Endothelial cell of umbilical vein (primary cell): ENCODE measurements at regions not wholly inside any gene's neighbourhood (a gene's known extent, or its start where the extent isn't known, plus 50 kb on each side); places are given as distances from the start of the nearest gene placed in this dataset.

Experiments
- BruUV-seq: library from RNA; stranded (reverse); fragments of 400-500 nt; replicated peaks from 2 replicates; lab custom pipeline; 2021; lab: Mats Ljungman, UMichigan
- CTCF ChIA-PET: fragments of 300-600, 350-600 bp; sonication (Branson Sonifier 250); formaldehyde crosslinking; loops from one replicate; lab custom pipeline; 2021; ENCODE audit warnings: antibody characterized with exemption, inconsistent platforms; lab: Charles Lee
- POLR2A ChIA-PET: fragments of 300-600, 350-600 bp; sonication (Branson Sonifier 250); formaldehyde crosslinking; loops from one replicate; lab custom pipeline; 2021; ENCODE audit warnings: antibody characterized with exemption, inconsistent platforms; lab: Charles Lee
- DNase-seq: peaks from one replicate; pipeline ENCODE4 v3.0.0-alpha.2; 2011; ENCODE audit warnings: low read depth, low spot score
- FAIRE-seq: peaks from 2 replicates; lab custom pipeline; 2011; peaks lifted over from hg19 to GRCh38; lab: Jason Lieb, UNC
- H2AFZ ChIP-seq: 2 replicates; pipeline ENCODE4 v1.6.0; 2012; ENCODE audit warnings: low read depth, low read length, control low read depth, inconsistent platforms
- H3K27ac ChIP-seq: 2 replicates; pipeline ENCODE4 v1.5.1; 2011; ENCODE audit warnings: low read depth, mild to moderate bottlenecking, control low read depth, low read length, moderate library complexity; ENCODE audit not compliant: insufficient read depth
- H3K27me3 ChIP-seq, 2 experiments: 2 replicates each; pipeline versions ENCODE4 v1.6.0 to v1.6.1; 2011; ENCODE audit warnings: low read length in 2 of 2, mixed read lengths in 1 of 2; ENCODE audit not compliant: control insufficient read depth in 2 of 2, insufficient read depth in 2 of 2
- H3K36me3 ChIP-seq, 2 experiments: 2 replicates in 1 of 2; 3 replicates in 1 of 2; pipeline ENCODE4 v1.5.1; 2011; ENCODE audit warnings: low read length in 2 of 2, mild to moderate bottlenecking in 1 of 2, moderate library complexity in 1 of 2; ENCODE audit not compliant: control insufficient read depth in 2 of 2, insufficient read depth in 2 of 2; ENCODE audit errors: extremely low read depth in 1 of 2
- H3K4me1 ChIP-seq: 3 replicates; pipeline ENCODE4 v1.5.1; 2011; ENCODE audit warnings: mild to moderate bottlenecking, low read length; ENCODE audit not compliant: control insufficient read depth, insufficient read depth; ENCODE audit errors: extremely low read depth
- H3K4me2 ChIP-seq: 2 replicates; pipeline ENCODE4 v1.6.1; 2011; ENCODE audit warnings: low read length, control low read depth, mixed read lengths; ENCODE audit not compliant: insufficient read depth
- H3K4me3 ChIP-seq, 3 experiments: fragments of 200-600 bp in 1 of 3; sonication (generic), shearing (Covaris generic) in 1 of 3; replicated peaks in 1 of 3; 2 replicates each; pipeline ENCODE4 v1.5.1; 2011 to 2016; ENCODE audit warnings: control low read depth in 3 of 3, low read length in 3 of 3, mild to moderate bottlenecking in 2 of 3, inconsistent platforms in 1 of 3, low read depth in 1 of 3, moderate library complexity in 1 of 3; ENCODE audit not compliant: insufficient read depth in 1 of 3
- H3K79me2 ChIP-seq: 2 replicates; pipeline ENCODE4 v1.6.0; 2012; ENCODE audit warnings: low read length, inconsistent platforms; ENCODE audit not compliant: control insufficient read depth, insufficient read depth
- H3K9ac ChIP-seq: replicated peaks from 2 replicates; pipeline ENCODE3; 2011; ENCODE audit warnings: low read length, control low read depth; ENCODE audit not compliant: insufficient read depth; ENCODE audit errors: extremely low read depth
- H3K9me1 ChIP-seq: replicated peaks from 3 replicates; pipeline ENCODE4 v1.6.0; 2011; ENCODE audit warnings: mild to moderate bottlenecking, low read length; ENCODE audit not compliant: control insufficient read depth, insufficient read depth; ENCODE audit errors: extremely low read depth
- H3K9me3 ChIP-seq: replicated peaks from 2 replicates; pipeline ENCODE4 v1.5.1; 2012; ENCODE audit warnings: low read length, inconsistent platforms; ENCODE audit not compliant: control insufficient read depth, insufficient read depth
- H4K20me1 ChIP-seq: replicated peaks from 2 replicates; pipeline ENCODE3; 2011; ENCODE audit warnings: mild to moderate bottlenecking, low read length; ENCODE audit not compliant: control insufficient read depth, insufficient read depth; ENCODE audit errors: extremely low read depth
- EZH2 ChIP-seq: IDR thresholded peaks from 2 replicates; pipeline ENCODE4 v1.6.1; 2012; ENCODE audit warnings: borderline replicate concordance, low read depth, mild to moderate bottlenecking, moderate library complexity, low read length, inconsistent platforms; ENCODE audit not compliant: severe bottlenecking
- FOS ChIP-seq: IDR thresholded peaks from 2 replicates; pipeline ENCODE4 v1.6.1; 2011; ENCODE audit warnings: mild to moderate bottlenecking, low read length, moderate library complexity, borderline replicate concordance; ENCODE audit not compliant: insufficient read depth
- GATA2 ChIP-seq: IDR thresholded peaks from 2 replicates; pipeline ENCODE4 v1.7.0; 2011; ENCODE audit warnings: low read depth, mild to moderate bottlenecking, moderate library complexity, mixed read lengths, low read length; ENCODE audit not compliant: insufficient read length, insufficient read depth
- JUN ChIP-seq: IDR thresholded peaks from 2 replicates; pipeline ENCODE4 v1.6.1; 2011; ENCODE audit warnings: borderline replicate concordance, low read depth; ENCODE audit not compliant: insufficient read length, insufficient read depth
- MYC ChIP-seq: IDR thresholded peaks from one replicate; pipeline ENCODE4 v1.6.1; 2011; ENCODE audit warnings: mild to moderate bottlenecking, low read depth, low read length
- POLR2A ChIP-seq: IDR thresholded peaks from 2 replicates; pipeline ENCODE4 v1.6.1; 2012; ENCODE audit warnings: low read depth, mild to moderate bottlenecking, control low read depth, low read length
- POLR2AphosphoS5 ChIP-seq: IDR thresholded peaks from 2 replicates; pipeline ENCODE4 v1.6.1; 2012; ENCODE audit warnings: low read depth, mild to moderate bottlenecking, control low read depth, low read length, moderate library complexity; ENCODE audit not compliant: insufficient read depth
- dilution Hi-C: fragments of 300-500 bp; cut with MboI; formaldehyde crosslinking; loops from one replicate; pipeline ENCODE4 v1.15.0; 2019; ENCODE audit warnings: low sequenced_read_pairs; ENCODE audit not compliant: extremely low pct_ligation_motif_present
- intact Hi-C: fragments of 100-400 bp; cut with micrococcal nuclease; formaldehyde crosslinking; loops from one replicate; pipeline ENCODE4 v1.10.0; 2022
- TF ChIP-seq, protein P1 (sequence below): IDR thresholded peaks from 2 replicates; pipeline ENCODE4 v1.6.1; 2011; ENCODE audit not compliant: insufficient read depth, insufficient read length
- TF ChIP-seq, protein P2 (sequence below), 2 donors: IDR thresholded peaks; 1 replicate in 1 of 2; 2 replicates in 1 of 2; pipeline ENCODE4 v1.5.1; 2011; ENCODE audit warnings: low read length in 2 of 2, mild to moderate bottlenecking in 2 of 2, moderate library complexity in 2 of 2, control low read depth in 1 of 2, inconsistent platforms in 1 of 2, low read depth in 1 of 2; ENCODE audit not compliant: insufficient read depth in 1 of 2; ENCODE audit errors: extremely low read depth in 1 of 2

DNA sequence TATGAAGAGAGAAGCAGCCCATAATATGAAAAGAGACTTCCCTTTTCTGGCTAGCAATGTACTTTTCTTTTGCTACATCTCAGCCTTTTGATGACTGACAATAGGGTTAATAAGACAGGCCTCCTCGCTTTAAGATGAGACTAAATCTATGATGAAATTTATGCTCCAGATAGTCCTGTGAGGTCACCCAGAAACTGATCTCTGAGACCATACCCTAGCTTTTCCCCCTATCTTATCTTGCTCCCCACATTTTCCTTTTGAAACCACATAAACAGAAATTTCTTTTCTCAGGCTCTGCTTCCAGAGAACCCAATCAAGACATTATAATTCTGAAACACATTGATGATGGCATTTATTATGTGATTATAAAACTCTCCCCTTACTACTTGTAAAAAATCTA lies 168.8 kb upstream of the CADM2 start:
- POLR2A ChIA-PET: no interaction called here
- no peaks in the 10 kb centered on the region for H3K9me1 ChIP-seq
- BruUV-seq: no TSS peak
- H3K4me3 ChIP-seq: no peak overlapping the region
- CTCF ChIA-PET: no interaction called here
- TF ChIP-seq FOS: no peak
- no peak for TF ChIP-seq POLR2A
- TF ChIP-seq, protein P1, sequence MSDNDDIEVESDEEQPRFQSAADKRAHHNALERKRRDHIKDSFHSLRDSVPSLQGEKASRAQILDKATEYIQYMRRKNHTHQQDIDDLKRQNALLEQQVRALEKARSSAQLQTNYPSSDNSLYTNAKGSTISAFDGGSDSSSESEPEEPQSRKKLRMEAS: no peak
- no peak for TF ChIP-seq POLR2AphosphoS5
- TF ChIP-seq MYC: no peak
- no peak for TF ChIP-seq GATA2
- no peak for TF ChIP-seq EZH2
- TF ChIP-seq JUN: no peak
- TF ChIP-seq, protein P2, sequence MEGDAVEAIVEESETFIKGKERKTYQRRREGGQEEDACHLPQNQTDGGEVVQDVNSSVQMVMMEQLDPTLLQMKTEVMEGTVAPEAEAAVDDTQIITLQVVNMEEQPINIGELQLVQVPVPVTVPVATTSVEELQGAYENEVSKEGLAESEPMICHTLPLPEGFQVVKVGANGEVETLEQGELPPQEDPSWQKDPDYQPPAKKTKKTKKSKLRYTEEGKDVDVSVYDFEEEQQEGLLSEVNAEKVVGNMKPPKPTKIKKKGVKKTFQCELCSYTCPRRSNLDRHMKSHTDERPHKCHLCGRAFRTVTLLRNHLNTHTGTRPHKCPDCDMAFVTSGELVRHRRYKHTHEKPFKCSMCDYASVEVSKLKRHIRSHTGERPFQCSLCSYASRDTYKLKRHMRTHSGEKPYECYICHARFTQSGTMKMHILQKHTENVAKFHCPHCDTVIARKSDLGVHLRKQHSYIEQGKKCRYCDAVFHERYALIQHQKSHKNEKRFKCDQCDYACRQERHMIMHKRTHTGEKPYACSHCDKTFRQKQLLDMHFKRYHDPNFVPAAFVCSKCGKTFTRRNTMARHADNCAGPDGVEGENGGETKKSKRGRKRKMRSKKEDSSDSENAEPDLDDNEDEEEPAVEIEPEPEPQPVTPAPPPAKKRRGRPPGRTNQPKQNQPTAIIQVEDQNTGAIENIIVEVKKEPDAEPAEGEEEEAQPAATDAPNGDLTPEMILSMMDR (IDR thresholded peaks at IDR 0.05; ENCODE audit: extremely low read depth in 1 of 2, insufficient read depth in 1 of 2, low read depth in 1 of 2, low read length in 2 of 2): no peak
- dilution Hi-C loops: no loop called here
- no peak overlapping the region for H3K9ac ChIP-seq
- no peaks in the 10 kb centered on the region for H3K79me2 ChIP-seq
- no peaks in the 10 kb centered on the region for H3K4me1 ChIP-seq
- intact Hi-C loops: no loop called here
- H4K20me1 ChIP-seq: no peaks in the 10 kb centered on the region
- FAIRE-seq (no peak), DNase-seq (no peak)
- H3K27me3 ChIP-seq: no peaks in the 10 kb centered on the region
- H3K9me3 ChIP-seq: peaks cover 1% of the 10 kb centered on the region
- no peak overlapping the region for H3K27ac ChIP-seq
- H3K36me3 ChIP-seq: no peaks in the 10 kb centered on the region
- H3K4me2 ChIP-seq: no peak overlapping the region
- H2AFZ ChIP-seq: no peak overlapping the region
